Muscle layer of duodenum (tissue), 2 donors: ENCODE measurements at regions not wholly inside any gene's neighbourhood (a gene's known extent, or its start where the extent isn't known, plus 50 kb on each side); places are given as distances from the start of the nearest gene placed in this dataset.
"Not testable (repeated sequence)": the region's sequence is repeated elsewhere in the genome, so short reads cannot be mapped to it uniquely, and the experiment has no call there.

Experiments used
- H3K27ac ChIP-seq: one replicate; pipeline ENCODE4 v1.7.0; 2013; ENCODE audit warnings: mild to moderate bottlenecking, low read length
- H3K27me3 ChIP-seq: one replicate; pipeline ENCODE4 v1.7.0; 2013; ENCODE audit warnings: low read depth, mild to moderate bottlenecking, control low read depth, low read length
- H3K36me3 ChIP-seq, 2 donors: one replicate each; pipeline ENCODE4 v1.7.0; 2013; ENCODE audit warnings: low read length in 2 of 2, control low read depth in 1 of 2, mild to moderate bottlenecking in 1 of 2; ENCODE audit not compliant: insufficient read depth in 2 of 2, control insufficient read depth in 1 of 2
- H3K4me1 ChIP-seq, 2 donors: one replicate each; pipeline ENCODE4 v1.7.0; 2013; ENCODE audit warnings: low read length in 2 of 2, mild to moderate bottlenecking in 2 of 2, control low read depth in 1 of 2, moderate library complexity in 1 of 2; ENCODE audit not compliant: insufficient read depth in 2 of 2, control insufficient read depth in 1 of 2
- H3K4me3 ChIP-seq, 2 donors: one replicate each; pipeline ENCODE4 v1.7.0; 2013; ENCODE audit warnings: low read length in 2 of 2, low read depth in 1 of 2, mild to moderate bottlenecking in 1 of 2
- H3K9me3 ChIP-seq, 2 donors: one replicate each; pipeline ENCODE4 v1.7.0; 2013; ENCODE audit warnings: low read length in 2 of 2, control low read depth in 1 of 2, mild to moderate bottlenecking in 1 of 2; ENCODE audit not compliant: control insufficient read depth in 1 of 2
- donor health status: healthy.

GRCh38 chr21:9652819-9653218, 868.6 kb upstream of the TPTE start:
- not testable (repeated sequence) for H3K36me3 ChIP-seq, H3K9me3 ChIP-seq

GRCh38 chr21:9655221-9655620, 866.2 kb upstream of the TPTE start:
- not testable (repeated sequence) for H3K27ac ChIP-seq, H3K27me3 ChIP-seq, H3K9me3 ChIP-seq, H3K36me3 ChIP-seq, H3K4me1 ChIP-seq, H3K4me3 ChIP-seq

More at GRCh38 chr21:9652819-9653218, 868.6 kb upstream of the TPTE start:
- not testable (repeated sequence) for H3K27me3 ChIP-seq, H3K27ac ChIP-seq, H3K4me3 ChIP-seq, H3K4me1 ChIP-seq

GRCh38 chr21:9656455-9656854, 864.9 kb upstream of the TPTE start:
- not testable (repeated sequence) for H3K4me1 ChIP-seq, H3K27me3 ChIP-seq, H3K36me3 ChIP-seq, H3K27ac ChIP-seq, H3K9me3 ChIP-seq, H3K4me3 ChIP-seq

DNA sequence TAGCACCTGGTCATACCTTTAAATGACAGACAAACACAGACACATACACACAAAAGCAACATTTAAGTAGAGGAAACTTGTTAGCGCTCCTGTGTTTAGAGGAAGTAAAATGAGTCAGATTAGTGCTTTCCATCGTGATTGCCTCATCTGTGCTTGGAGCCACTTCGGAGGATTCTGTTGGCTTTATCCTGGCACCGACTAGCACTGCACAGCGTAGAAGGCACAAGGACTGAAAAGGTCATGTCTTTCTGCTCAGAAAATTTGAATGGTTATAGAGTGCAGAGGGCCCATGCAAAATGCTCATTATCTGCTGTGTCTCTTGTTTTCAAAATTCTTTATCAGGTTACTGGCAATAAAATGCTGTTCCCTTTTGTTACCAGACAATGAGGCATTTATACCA, 863.6 kb upstream of the TPTE start:
- H3K9me3 ChIP-seq, H3K27ac ChIP-seq, H3K27me3 ChIP-seq, H3K36me3 ChIP-seq, H3K4me1 ChIP-seq, H3K4me3 ChIP-seq: not testable (repeated sequence)

GRCh38 chr21:9659877-9660276, 861.5 kb upstream of the TPTE start:
- H3K27me3 ChIP-seq, H3K9me3 ChIP-seq, H3K4me1 ChIP-seq, H3K27ac ChIP-seq, H3K36me3 ChIP-seq, H3K4me3 ChIP-seq: not testable (repeated sequence)

GRCh38 chr21:9663914-9664729, 857.3 kb upstream of the TPTE start:
- not testable (repeated sequence) for H3K36me3 ChIP-seq, H3K27ac ChIP-seq, H3K4me1 ChIP-seq, H3K27me3 ChIP-seq, H3K4me3 ChIP-seq, H3K9me3 ChIP-seq

DNA sequence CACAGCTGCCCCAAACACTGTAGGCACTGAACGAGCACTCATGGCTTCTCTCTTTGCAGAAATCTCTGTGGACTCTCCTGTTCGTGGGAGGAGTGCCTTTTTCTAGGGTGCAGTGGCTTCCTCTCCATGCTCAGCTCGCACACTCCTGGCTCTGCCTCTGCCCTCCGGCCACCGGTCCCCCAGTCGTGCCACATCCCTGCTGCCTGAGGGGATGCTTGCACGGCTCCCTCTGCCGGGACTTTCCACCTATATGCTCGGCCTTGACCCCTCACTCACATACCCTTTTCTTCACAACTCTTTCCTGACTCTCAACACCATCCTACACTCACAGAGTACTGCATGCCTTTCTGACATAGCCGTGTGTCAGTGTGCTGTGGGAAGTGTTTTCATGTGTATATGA, 845.6 kb upstream of the TPTE start:
- H3K9me3 ChIP-seq, H3K36me3 ChIP-seq, H3K27ac ChIP-seq, H3K27me3 ChIP-seq, H3K4me1 ChIP-seq, H3K4me3 ChIP-seq: not testable (repeated sequence)

- H3K4me3 ChIP-seq, H3K27ac ChIP-seq, H3K9me3 ChIP-seq, H3K4me1 ChIP-seq, H3K36me3 ChIP-seq, H3K27me3 ChIP-seq: not testable (repeated sequence)
Measured at GRCh38 chr21:9679029-9679428, 842.4 kb upstream of the TPTE start.

DNA sequence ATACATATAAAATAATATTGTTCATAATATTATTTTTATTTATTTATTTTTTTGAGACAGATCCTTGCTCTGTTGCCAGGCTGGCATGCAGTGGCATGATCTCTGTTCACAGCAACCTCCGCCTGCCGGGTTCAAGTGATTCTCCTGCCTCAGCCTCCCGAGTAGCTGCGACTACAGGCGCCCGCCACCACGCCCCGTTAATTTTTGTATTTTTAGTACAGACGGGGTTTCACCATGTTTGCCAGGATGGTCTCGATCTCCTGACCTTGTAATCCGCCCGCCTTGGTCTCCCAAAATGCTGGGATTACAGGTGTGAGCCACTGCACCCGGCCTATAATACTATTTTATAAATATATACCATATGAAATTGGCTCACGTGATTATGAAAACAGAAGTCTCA, 832.4 kb upstream of the TPTE start:
- H3K36me3 ChIP-seq, H3K4me3 ChIP-seq, H3K4me1 ChIP-seq, H3K9me3 ChIP-seq, H3K27me3 ChIP-seq, H3K27ac ChIP-seq: not testable (repeated sequence)

DNA sequence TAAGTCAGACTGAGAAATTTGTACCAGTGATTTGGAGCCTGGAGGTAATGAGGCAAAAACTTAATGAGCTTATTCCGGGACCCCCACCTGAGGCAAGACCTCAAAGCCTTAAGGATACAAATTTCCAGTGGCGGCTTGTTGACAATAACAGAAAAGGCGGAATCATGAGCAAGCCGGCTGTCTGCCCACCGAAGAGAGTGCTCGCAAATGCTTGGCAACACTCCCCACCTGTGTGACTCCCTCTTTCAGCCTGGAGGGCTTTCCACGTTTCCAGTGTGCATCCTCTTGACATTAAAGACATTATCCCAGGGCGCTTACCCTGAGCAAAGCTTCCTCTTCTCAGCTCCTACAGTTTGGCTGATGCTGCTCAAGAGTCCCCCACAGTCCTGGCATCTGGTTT, 830.4 kb upstream of the TPTE start:
- H3K4me3 ChIP-seq, H3K27me3 ChIP-seq, H3K4me1 ChIP-seq, H3K9me3 ChIP-seq, H3K27ac ChIP-seq, H3K36me3 ChIP-seq: not testable (repeated sequence)

GRCh38 chr21:9695759-9696158, 825.6 kb upstream of the TPTE start:
- not testable (repeated sequence) for H3K4me3 ChIP-seq, H3K4me1 ChIP-seq, H3K27ac ChIP-seq, H3K27me3 ChIP-seq, H3K36me3 ChIP-seq, H3K9me3 ChIP-seq

- H3K4me1 ChIP-seq, result not testable (repeated sequence)
Measured at GRCh38 chr21:9697751-9698150, 823.6 kb upstream of the TPTE start.

More at GRCh38 chr21:9697751-9698150, 823.6 kb upstream of the TPTE start:
- not testable (repeated sequence) for H3K27me3 ChIP-seq, H3K4me3 ChIP-seq, H3K36me3 ChIP-seq, H3K27ac ChIP-seq, H3K9me3 ChIP-seq
